Esophagus squamous epithelium (tissue), 4 donors: ENCODE measurements at regions not wholly inside any gene's neighbourhood (a gene's known extent, or its start where the extent isn't known, plus 50 kb on each side); places are given as distances from the start of the nearest gene placed in this dataset.

Experiments
- POLR2A ChIP-seq, 4 donors: fragments of 450-650 bp; IDR thresholded peaks; one replicate each; pipeline ENCODE4 v1.6.1; 2017; ENCODE audit warnings: antibody characterized with exemption in 4 of 4, mild to moderate bottlenecking in 4 of 4, moderate library complexity in 3 of 4
- TF ChIP-seq, protein P1 (sequence below), 6 experiments: fragments of 450-650 bp in 4 of 6; fragments of 200-600 bp in 2 of 6; sonication (generic) in 2 of 6; IDR thresholded peaks; one replicate each; pipeline ENCODE4 v1.5.1; 2016 to 2019; ENCODE audit warnings: antibody characterized with exemption in 6 of 6, mild to moderate bottlenecking in 4 of 6, moderate library complexity in 4 of 6

DNA sequence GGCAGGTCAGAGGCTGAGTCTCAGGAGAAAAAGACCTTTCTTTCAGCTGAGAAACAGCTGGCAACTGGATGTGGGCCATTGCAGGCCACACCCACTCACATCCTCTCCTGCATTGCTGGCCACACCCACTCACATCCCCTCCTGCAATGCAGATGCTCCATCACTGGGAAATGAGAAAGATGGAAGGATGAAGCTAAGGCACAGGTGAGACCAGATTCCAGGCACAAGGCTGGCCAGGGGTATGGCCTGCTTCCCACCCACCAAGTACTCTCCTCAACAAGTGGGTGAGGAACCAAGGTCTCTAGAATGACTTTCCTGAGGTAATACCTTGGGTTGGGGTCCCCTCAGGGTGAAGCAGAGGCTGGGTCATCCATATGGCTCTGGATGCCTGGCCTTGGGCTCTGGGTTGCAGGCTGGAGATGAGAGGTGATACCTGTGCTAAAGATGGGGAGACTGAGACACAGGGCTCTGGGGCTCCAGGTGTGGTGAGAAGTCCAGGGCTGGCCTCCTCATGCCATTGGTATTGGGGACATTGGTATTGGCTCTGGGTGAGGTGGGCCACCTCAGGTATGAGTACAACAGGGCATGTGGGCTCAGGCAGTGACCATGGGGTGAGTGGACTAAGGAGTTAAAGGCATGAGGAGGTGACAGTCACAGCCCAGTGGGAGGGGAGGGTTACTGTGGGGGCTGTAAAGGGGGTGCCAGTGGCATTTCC is 1726.8 kb downstream of the TP53TG3F start:
- TF ChIP-seq, protein P1, sequence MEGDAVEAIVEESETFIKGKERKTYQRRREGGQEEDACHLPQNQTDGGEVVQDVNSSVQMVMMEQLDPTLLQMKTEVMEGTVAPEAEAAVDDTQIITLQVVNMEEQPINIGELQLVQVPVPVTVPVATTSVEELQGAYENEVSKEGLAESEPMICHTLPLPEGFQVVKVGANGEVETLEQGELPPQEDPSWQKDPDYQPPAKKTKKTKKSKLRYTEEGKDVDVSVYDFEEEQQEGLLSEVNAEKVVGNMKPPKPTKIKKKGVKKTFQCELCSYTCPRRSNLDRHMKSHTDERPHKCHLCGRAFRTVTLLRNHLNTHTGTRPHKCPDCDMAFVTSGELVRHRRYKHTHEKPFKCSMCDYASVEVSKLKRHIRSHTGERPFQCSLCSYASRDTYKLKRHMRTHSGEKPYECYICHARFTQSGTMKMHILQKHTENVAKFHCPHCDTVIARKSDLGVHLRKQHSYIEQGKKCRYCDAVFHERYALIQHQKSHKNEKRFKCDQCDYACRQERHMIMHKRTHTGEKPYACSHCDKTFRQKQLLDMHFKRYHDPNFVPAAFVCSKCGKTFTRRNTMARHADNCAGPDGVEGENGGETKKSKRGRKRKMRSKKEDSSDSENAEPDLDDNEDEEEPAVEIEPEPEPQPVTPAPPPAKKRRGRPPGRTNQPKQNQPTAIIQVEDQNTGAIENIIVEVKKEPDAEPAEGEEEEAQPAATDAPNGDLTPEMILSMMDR (IDR thresholded peaks at IDR 0.05): no peak
- TF ChIP-seq POLR2A (IDR thresholded peaks at IDR 0.05): no peak
